Upper lobe of left lung (tissue), 4 donors: ENCODE measurements at regions not wholly inside any gene's neighbourhood (a gene's known extent, or its start where the extent isn't known, plus 50 kb on each side); places are given as distances from the start of the nearest gene placed in this dataset.

Experiments
- POLR2A ChIP-seq, 4 donors: fragments of 450-650 bp; IDR thresholded peaks; one replicate each; pipeline ENCODE4 v1.5.1; 2016 to 2017; ENCODE audit warnings: antibody characterized with exemption in 4 of 4, mild to moderate bottlenecking in 2 of 4
- TF ChIP-seq, protein P1 (sequence below), 6 experiments: fragments of 450-650 bp in 4 of 6; fragments of 200-600 bp in 2 of 6; sonication (generic) in 2 of 6; IDR thresholded peaks; one replicate each; pipeline ENCODE4 v1.5.1; 2016 to 2019; ENCODE audit warnings: antibody characterized with exemption in 6 of 6

DNA sequence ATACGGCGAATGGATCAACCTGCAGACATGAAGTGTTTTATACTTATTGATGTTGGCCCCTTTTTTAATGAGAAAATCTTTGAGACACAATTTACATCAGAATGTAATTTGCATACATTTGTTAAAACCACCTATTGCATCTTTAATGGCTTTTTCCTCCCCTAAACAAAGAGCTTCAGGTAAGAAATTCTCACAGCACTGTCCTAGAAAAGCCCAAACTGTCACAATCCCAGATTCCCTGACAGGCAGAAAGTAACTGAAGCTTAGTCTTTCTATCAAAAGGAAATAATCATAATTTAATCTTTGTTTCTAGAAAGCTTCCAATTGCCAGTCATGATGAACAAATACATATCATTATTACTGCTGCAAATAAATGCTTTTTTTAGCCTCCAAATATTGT is 407.9 kb downstream of the TMA16 start:
- TF ChIP-seq, protein P1, sequence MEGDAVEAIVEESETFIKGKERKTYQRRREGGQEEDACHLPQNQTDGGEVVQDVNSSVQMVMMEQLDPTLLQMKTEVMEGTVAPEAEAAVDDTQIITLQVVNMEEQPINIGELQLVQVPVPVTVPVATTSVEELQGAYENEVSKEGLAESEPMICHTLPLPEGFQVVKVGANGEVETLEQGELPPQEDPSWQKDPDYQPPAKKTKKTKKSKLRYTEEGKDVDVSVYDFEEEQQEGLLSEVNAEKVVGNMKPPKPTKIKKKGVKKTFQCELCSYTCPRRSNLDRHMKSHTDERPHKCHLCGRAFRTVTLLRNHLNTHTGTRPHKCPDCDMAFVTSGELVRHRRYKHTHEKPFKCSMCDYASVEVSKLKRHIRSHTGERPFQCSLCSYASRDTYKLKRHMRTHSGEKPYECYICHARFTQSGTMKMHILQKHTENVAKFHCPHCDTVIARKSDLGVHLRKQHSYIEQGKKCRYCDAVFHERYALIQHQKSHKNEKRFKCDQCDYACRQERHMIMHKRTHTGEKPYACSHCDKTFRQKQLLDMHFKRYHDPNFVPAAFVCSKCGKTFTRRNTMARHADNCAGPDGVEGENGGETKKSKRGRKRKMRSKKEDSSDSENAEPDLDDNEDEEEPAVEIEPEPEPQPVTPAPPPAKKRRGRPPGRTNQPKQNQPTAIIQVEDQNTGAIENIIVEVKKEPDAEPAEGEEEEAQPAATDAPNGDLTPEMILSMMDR (IDR thresholded peaks at IDR 0.05) = no peak
- TF ChIP-seq POLR2A (IDR thresholded peaks at IDR 0.05) = no peak
